PFSK-1 (cell line): ENCODE measurements at regions not wholly inside any gene's neighbourhood (a gene's known extent, or its start where the extent isn't known, plus 50 kb on each side); places are given as distances from the start of the nearest gene placed in this dataset.

Source experiments
- FOXP2 ChIP-seq: optimal IDR thresholded peaks from 2 replicates; pipeline ENCODE3; 2011; ENCODE audit warnings: borderline replicate concordance, control low read depth, inconsistent platforms; ENCODE audit not compliant: insufficient read depth; ENCODE audit errors: extremely low read length, extremely low read depth
- POLR2AphosphoS5 ChIP-seq: IDR thresholded peaks from 2 replicates; pipeline ENCODE4 v1.6.1; 2012; ENCODE audit warnings: low read depth, mild to moderate bottlenecking, control low read depth, low read length, moderate library complexity
- SIN3A ChIP-seq: IDR thresholded peaks from 2 replicates; pipeline ENCODE4 v1.6.1; 2012; ENCODE audit warnings: mild to moderate bottlenecking, low read length, moderate library complexity, borderline replicate concordance; ENCODE audit not compliant: insufficient read depth
- TAF1 ChIP-seq: IDR thresholded peaks from 2 replicates; pipeline ENCODE4 v1.6.1; 2012; ENCODE audit warnings: low read length, control low read depth, borderline replicate concordance; ENCODE audit not compliant: insufficient read depth
- TF ChIP-seq, protein P1 (sequence below), 2 experiments: IDR thresholded peaks; 2 replicates each; pipeline versions ENCODE4 v1.6.1 to v1.8.0; 2011 to 2012; ENCODE audit warnings: low read depth in 2 of 2, low read length in 2 of 2, control low read depth in 1 of 2, inconsistent platforms in 1 of 2, mild to moderate bottlenecking in 1 of 2, moderate library complexity in 1 of 2; ENCODE audit not compliant: insufficient read depth in 1 of 2

DNA sequence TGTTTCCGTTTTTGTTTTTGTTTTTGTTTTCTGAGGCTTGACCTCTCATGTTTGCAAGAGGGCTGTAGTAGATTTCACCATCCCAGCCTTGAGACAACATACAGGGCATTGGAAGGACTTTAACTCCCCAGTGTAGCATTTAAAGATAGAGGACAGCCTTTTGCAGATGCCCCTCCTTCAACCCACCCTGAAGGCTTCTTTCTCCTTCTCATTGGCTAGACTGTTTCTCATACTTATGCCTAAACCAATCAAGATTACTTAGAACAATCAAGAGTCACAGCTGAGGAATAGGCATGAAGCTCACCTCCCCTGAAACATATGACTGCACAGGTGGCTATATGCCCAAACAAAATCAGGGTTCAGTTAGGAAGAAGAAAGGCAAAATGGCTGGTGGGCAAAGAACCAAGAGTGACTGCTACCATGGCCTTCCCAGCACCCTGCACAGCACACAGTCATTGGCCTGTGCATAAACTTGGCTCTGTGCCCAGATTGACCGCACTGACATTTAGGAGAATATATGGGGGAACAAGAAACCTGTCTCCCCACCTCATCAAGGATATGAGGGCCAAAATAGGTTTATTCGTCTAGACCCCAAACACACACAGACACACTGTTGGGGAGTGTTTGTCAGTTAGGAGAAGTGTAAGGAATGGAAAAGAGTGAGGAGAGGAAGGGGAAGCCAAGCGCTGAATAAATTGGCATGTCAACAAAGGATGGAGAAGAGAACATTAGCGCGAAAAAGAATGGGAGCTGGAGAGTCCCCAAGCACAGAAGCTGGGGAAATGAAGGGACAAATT is 137.3 kb upstream of the RANBP3L start:
- no peak for TF ChIP-seq POLR2AphosphoS5
- no peak for TF ChIP-seq TAF1
- TF ChIP-seq SIN3A, result no peak
- TF ChIP-seq, protein P1, sequence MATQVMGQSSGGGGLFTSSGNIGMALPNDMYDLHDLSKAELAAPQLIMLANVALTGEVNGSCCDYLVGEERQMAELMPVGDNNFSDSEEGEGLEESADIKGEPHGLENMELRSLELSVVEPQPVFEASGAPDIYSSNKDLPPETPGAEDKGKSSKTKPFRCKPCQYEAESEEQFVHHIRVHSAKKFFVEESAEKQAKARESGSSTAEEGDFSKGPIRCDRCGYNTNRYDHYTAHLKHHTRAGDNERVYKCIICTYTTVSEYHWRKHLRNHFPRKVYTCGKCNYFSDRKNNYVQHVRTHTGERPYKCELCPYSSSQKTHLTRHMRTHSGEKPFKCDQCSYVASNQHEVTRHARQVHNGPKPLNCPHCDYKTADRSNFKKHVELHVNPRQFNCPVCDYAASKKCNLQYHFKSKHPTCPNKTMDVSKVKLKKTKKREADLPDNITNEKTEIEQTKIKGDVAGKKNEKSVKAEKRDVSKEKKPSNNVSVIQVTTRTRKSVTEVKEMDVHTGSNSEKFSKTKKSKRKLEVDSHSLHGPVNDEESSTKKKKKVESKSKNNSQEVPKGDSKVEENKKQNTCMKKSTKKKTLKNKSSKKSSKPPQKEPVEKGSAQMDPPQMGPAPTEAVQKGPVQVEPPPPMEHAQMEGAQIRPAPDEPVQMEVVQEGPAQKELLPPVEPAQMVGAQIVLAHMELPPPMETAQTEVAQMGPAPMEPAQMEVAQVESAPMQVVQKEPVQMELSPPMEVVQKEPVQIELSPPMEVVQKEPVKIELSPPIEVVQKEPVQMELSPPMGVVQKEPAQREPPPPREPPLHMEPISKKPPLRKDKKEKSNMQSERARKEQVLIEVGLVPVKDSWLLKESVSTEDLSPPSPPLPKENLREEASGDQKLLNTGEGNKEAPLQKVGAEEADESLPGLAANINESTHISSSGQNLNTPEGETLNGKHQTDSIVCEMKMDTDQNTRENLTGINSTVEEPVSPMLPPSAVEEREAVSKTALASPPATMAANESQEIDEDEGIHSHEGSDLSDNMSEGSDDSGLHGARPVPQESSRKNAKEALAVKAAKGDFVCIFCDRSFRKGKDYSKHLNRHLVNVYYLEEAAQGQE (IDR thresholded peaks at IDR 0.05; ENCODE audit: insufficient read depth in 1 of 2, low read depth in 2 of 2, low read length in 2 of 2), result no peak
- no peak for TF ChIP-seq FOXP2
